CD8-positive, alpha-beta memory T cell (primary cell): ENCODE measurements at regions not wholly inside any gene's neighbourhood (a gene's known extent, or its start where the extent isn't known, plus 50 kb on each side); places are given as distances from the start of the nearest gene placed in this dataset.

Experiments used
- CTCF ChIA-PET: fragments of 350-600 bp; sonication (Branson Sonifier 250); formaldehyde crosslinking; loops from one replicate; lab custom pipeline; 2021; ENCODE audit warnings: antibody characterized with exemption; lab: Charles Lee
- POLR2A ChIA-PET: fragments of 350-600 bp; sonication (Branson Sonifier 250); formaldehyde crosslinking; loops from one replicate; lab custom pipeline; 2021; ENCODE audit warnings: antibody characterized with exemption; lab: Charles Lee
- DNase-seq, 5 donors: peaks; one replicate each; pipeline versions ENCODE4 v3.0.0 to v3.0.0-alpha.2; 2020 to 2022; ENCODE audit warnings: mixed read lengths in 1 of 5
- H3K27ac ChIP-seq: one replicate; pipeline ENCODE4 v1.7.0; 2013; ENCODE audit warnings: low read depth, mild to moderate bottlenecking, low read length, moderate library complexity
- H3K27me3 ChIP-seq: 2 replicates; pipeline ENCODE4 v1.7.0; 2013; ENCODE audit warnings: low read length, mild to moderate bottlenecking; ENCODE audit not compliant: insufficient read depth, poor library complexity, severe bottlenecking
- H3K36me3 ChIP-seq: 2 replicates; pipeline ENCODE4 v1.7.0; 2013; ENCODE audit warnings: mild to moderate bottlenecking, low read length, moderate library complexity; ENCODE audit not compliant: insufficient read depth
- H3K4me1 ChIP-seq: 2 replicates; pipeline ENCODE4 v1.7.0; 2013; ENCODE audit warnings: mild to moderate bottlenecking, low read length, moderate library complexity; ENCODE audit not compliant: insufficient read depth
- H3K4me3 ChIP-seq: 2 replicates; pipeline ENCODE4 v1.7.0; 2013; ENCODE audit warnings: mild to moderate bottlenecking, low read length
- H3K9me3 ChIP-seq: 2 replicates; pipeline ENCODE4 v1.7.0; 2013; ENCODE audit warnings: mild to moderate bottlenecking, low read length
- H3K27ac Mint-ChIP-seq, 8 donors: one replicate each; pipeline ENCODE4 v1.8.0; 2020 to 2021; ENCODE audit warnings: mixed read lengths in 8 of 8, mild to moderate bottlenecking in 6 of 8, inconsistent platforms in 3 of 8, moderate library complexity in 3 of 8
- H3K27me3 Mint-ChIP-seq, 2 donors: one replicate each; pipeline ENCODE4 v1.8.0; 2020 to 2021; ENCODE audit warnings: mixed read lengths in 2 of 2, mild to moderate bottlenecking in 1 of 2, moderate library complexity in 1 of 2
- H3K36me3 Mint-ChIP-seq, 3 donors: one replicate each; pipeline ENCODE4 v1.8.0; 2020 to 2021; ENCODE audit warnings: mixed read lengths in 3 of 3, inconsistent platforms in 1 of 3, mild to moderate bottlenecking in 1 of 3
- H3K4me1 Mint-ChIP-seq, 3 donors: one replicate each; pipeline ENCODE4 v1.8.0; 2020 to 2021; ENCODE audit warnings: mixed read lengths in 3 of 3, inconsistent platforms in 1 of 3, mild to moderate bottlenecking in 1 of 3
- H3K4me3 Mint-ChIP-seq, 7 donors: one replicate each; pipeline ENCODE4 v1.8.0; 2020 to 2021; ENCODE audit warnings: mixed read lengths in 7 of 7, mild to moderate bottlenecking in 6 of 7, moderate library complexity in 4 of 7, inconsistent platforms in 2 of 7
- H3K9me3 Mint-ChIP-seq, 5 donors: one replicate each; pipeline ENCODE4 v1.8.0; 2020 to 2022; ENCODE audit warnings: mixed read lengths in 5 of 5, mild to moderate bottlenecking in 3 of 5, moderate library complexity in 2 of 5, inconsistent platforms in 1 of 5

GRCh38 chr14:54291491-54292191 lies 105.2 kb upstream of the CDKN3 start:
- Mint-ChIP-seq H3K27ac (no peak overlapping the region), H3K36me3 (no peaks in the 10 kb centered on the region), H3K9me3 (no peaks in the 10 kb centered on the region), H3K27me3 (peaks cover 7 to 24% of the 10 kb centered on the region in 2 donors), H3K4me3 (no peak overlapping the region), H3K4me1 (no peaks in the 10 kb centered on the region)
- Histone ChIP-seq H3K36me3 (no peaks in the 10 kb centered on the region), H3K9me3 (no peaks in the 10 kb centered on the region), H3K27ac (no peak overlapping the region), H3K27me3 (no peaks in the 10 kb centered on the region), H3K4me1 (no peaks in the 10 kb centered on the region), H3K4me3 (no peak overlapping the region)
- POLR2A ChIA-PET: no interaction called here
- CTCF ChIA-PET: interaction anchor here (1.6 kb wide), 1 partner anchor 8 kb away, joined by 3 read pairs; no protein-coding TSS in a partner anchor
- no peak for DNase-seq

DNA sequence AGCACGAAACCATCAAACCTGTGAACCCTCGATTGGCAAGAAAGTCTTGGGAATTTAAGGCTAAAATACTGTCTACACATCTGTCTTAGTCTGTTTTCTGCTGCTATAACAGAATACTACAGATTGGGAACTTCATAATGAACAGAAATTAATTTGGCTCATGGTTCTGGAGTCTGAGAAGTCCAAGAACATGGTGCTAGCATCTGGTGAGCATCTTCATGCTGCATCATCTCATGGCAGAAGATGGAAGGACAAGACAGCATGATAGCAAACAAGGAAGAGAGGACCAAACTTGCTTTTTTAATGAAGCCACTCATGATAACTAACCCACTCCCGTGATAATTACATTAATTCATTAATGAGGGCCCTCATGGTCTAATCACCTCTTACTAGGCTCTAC lies 102.0 kb upstream of the CDKN3 start:
- no peaks in the 10 kb centered on the region for H3K9me3 Mint-ChIP-seq
- H3K27ac Mint-ChIP-seq: no peak overlapping the region
- H3K4me3 Mint-ChIP-seq: no peak overlapping the region
- H3K27me3 ChIP-seq: no peaks in the 10 kb centered on the region
- H3K4me3 ChIP-seq: no peak overlapping the region
- H3K4me1 ChIP-seq: no peaks in the 10 kb centered on the region
- H3K4me1 Mint-ChIP-seq: no peaks in the 10 kb centered on the region
- no peak overlapping the region for H3K27ac ChIP-seq
- POLR2A ChIA-PET: no interaction called here
- no peaks in the 10 kb centered on the region for H3K36me3 Mint-ChIP-seq
- peaks cover 11 to 36% of the 10 kb centered on the region in 2 donors for H3K27me3 Mint-ChIP-seq
- DNase-seq: no peak
- no peaks in the 10 kb centered on the region for H3K9me3 ChIP-seq
- CTCF ChIA-PET: no interaction called here
- H3K36me3 ChIP-seq: no peaks in the 10 kb centered on the region

DNA sequence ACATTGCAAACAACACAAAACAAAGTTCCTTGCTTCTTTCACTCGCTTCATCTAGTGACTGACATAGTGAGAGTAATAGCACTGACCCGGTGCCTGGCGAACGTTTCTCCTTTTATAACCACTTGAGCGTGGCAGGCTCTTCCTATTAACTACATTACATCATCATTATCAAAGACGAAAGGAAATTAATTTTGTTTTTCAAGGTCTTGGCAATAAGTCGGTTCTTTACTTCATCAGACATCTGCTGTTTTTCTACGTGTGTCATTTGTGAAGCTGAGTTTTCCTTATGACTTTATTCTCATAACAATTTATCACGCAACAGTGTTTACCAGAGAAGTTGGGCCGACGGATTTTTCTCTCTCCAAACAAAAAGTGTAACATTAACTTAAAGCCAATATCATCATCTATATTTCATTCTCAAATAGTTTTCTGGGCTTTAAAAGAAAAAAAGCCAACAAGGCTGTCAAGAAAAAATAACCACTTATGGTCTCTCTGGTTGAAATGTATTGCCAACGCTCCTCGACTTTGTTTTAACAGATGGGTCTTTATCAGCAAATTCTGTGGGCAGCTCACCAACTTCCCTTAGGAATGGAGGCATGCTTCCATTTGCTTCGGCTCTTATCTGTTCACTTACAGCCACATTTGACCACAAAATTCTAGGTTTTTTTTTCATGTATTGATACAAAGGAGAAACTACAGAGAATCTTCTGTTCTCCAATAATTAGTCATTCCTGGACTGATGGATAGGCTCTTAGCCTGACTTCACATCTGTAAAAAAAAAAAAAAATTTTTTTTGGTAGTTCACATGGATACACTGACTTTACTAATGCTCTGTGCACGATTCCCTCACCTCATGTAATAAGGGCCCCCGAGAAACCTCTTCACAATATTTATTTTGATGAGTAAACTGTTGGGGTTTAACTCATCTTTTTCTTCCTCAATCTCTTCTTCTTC lies 97.1 kb upstream of the CDKN3 start:
- ChIA-PET CTCF (no interaction called here), POLR2A (no interaction called here)
- H3K27ac ChIP-seq: no peak overlapping the region
- H3K9me3 ChIP-seq: no peaks in the 10 kb centered on the region
- Mint-ChIP-seq H3K9me3 (no peaks in the 10 kb centered on the region), H3K27ac (no peak overlapping the region), H3K4me1 (no peaks in the 10 kb centered on the region), H3K36me3 (no peaks in the 10 kb centered on the region), H3K4me3 (no peak overlapping the region), H3K27me3 (peaks cover 12 to 36% of the 10 kb centered on the region in 2 donors)
- H3K4me1 ChIP-seq: no peaks in the 10 kb centered on the region
- no peaks in the 10 kb centered on the region for H3K36me3 ChIP-seq
- H3K4me3 ChIP-seq: no peak overlapping the region
- no peak for DNase-seq
- H3K27me3 ChIP-seq: no peaks in the 10 kb centered on the region

GRCh38 chr14:54300881-54301280 lies 95.9 kb upstream of the CDKN3 start:
- H3K4me3 Mint-ChIP-seq: no peak overlapping the region
- no peak for DNase-seq
- H3K9me3 ChIP-seq: no peaks in the 10 kb centered on the region
- no peak overlapping the region for H3K4me3 ChIP-seq
- H3K27me3 ChIP-seq: no peaks in the 10 kb centered on the region
- no peaks in the 10 kb centered on the region for H3K36me3 Mint-ChIP-seq
- no peaks in the 10 kb centered on the region for H3K36me3 ChIP-seq
- no peak overlapping the region for H3K27ac ChIP-seq
- no peak overlapping the region for H3K27ac Mint-ChIP-seq
- ChIA-PET CTCF (no interaction called here), POLR2A (no interaction called here)
- no peaks in the 10 kb centered on the region for H3K4me1 ChIP-seq
- H3K4me1 Mint-ChIP-seq: no peaks in the 10 kb centered on the region
- peaks cover 8 to 36% of the 10 kb centered on the region in 2 donors for H3K27me3 Mint-ChIP-seq
- no peaks in the 10 kb centered on the region for H3K9me3 Mint-ChIP-seq

DNA sequence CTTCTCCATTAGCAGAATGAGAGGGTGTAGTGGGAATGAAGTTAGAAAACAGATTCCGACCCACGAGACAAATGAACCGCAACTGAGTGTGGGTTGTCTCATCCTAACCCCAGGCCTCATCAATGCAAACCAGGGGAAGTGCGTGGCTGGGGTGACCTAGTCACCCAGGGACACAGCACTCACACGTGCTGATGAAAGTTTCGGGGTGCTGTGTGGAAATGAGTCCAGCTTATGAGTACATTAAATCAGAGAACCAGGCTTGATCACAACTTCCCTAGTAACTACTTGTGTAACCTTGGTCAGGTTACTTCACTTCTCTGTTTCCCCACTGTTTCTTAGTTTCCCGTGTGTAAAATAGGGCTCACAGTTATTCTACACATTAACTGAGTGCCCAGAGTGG lies 95.4 kb upstream of the CDKN3 start:
- Mint-ChIP-seq H3K9me3 (no peaks in the 10 kb centered on the region), H3K4me3 (no peak overlapping the region), H3K27ac (no peak overlapping the region), H3K27me3 (peaks cover 8 to 35% of the 10 kb centered on the region in 2 donors), H3K36me3 (no peaks in the 10 kb centered on the region), H3K4me1 (no peaks in the 10 kb centered on the region)
- no peaks in the 10 kb centered on the region for H3K9me3 ChIP-seq
- no peak overlapping the region for H3K27ac ChIP-seq
- no peak for DNase-seq
- no peak overlapping the region for H3K4me3 ChIP-seq
- POLR2A ChIA-PET: no interaction called here
- no peaks in the 10 kb centered on the region for H3K4me1 ChIP-seq
- no peaks in the 10 kb centered on the region for H3K27me3 ChIP-seq
- H3K36me3 ChIP-seq: no peaks in the 10 kb centered on the region
- CTCF ChIA-PET: no interaction called here

DNA sequence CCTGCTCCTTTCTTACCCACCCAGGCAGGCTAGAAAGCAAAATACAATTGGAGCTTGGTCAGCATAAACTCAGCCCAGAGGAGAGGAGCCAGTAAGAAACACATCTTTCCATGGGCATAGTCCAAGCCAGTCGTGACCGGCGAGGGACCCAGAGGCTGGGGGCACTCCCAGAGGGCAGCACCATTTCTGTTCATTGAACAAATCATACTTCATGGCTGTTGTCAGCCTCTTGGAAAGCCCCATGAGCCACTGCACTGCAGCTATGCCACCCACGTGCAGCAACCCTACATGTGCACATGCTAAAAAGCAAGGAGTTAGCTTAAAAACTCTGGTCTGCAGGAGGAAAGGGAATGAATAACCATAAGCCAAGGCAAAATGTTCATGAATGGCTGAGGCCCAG lies 90.0 kb upstream of the CDKN3 start:
- Histone ChIP-seq H3K36me3 (no peaks in the 10 kb centered on the region), H3K4me3 (no peak overlapping the region), H3K9me3 (no peaks in the 10 kb centered on the region), H3K4me1 (no peaks in the 10 kb centered on the region), H3K27ac (no peak overlapping the region), H3K27me3 (no peaks in the 10 kb centered on the region)
- ChIA-PET POLR2A (no interaction called here), CTCF (no interaction called here)
- no peak overlapping the region for H3K27ac Mint-ChIP-seq
- H3K4me1 Mint-ChIP-seq: no peaks in the 10 kb centered on the region
- DNase-seq: no peak
- no peaks in the 10 kb centered on the region for H3K9me3 Mint-ChIP-seq
- no peak overlapping the region for H3K4me3 Mint-ChIP-seq
- peaks cover 1 to 12% of the 10 kb centered on the region in 2 donors for H3K27me3 Mint-ChIP-seq
- H3K36me3 Mint-ChIP-seq: no peaks in the 10 kb centered on the region

DNA sequence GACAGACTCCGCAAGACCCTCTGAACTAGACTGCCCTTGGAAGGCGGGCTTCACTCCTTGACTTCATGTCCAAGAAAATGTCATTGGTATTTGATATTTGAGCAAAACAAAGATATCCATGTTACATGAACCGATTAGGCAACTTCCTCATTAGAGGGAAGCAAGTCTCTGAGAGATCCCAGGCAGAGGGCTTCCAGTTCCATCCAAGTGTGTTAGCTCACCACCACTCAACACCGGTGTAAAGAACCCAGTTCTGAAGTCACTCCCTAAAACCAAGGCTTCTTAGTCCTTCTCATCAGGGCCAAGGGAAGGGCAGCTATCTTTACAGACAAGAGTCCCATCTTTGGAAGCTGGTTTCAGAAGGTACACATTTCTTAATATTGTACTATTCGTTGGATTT lies 87.2 kb upstream of the CDKN3 start:
- no peaks in the 10 kb centered on the region for H3K36me3 ChIP-seq
- H3K36me3 Mint-ChIP-seq: no peaks in the 10 kb centered on the region
- no peaks in the 10 kb centered on the region for H3K27me3 ChIP-seq
- H3K9me3 ChIP-seq: no peaks in the 10 kb centered on the region
- H3K9me3 Mint-ChIP-seq: no peaks in the 10 kb centered on the region
- H3K4me1 Mint-ChIP-seq: no peaks in the 10 kb centered on the region
- H3K4me3 ChIP-seq: no peak overlapping the region
- no peaks in the 10 kb centered on the region for H3K4me1 ChIP-seq
- POLR2A ChIA-PET: no interaction called here
- CTCF ChIA-PET: no interaction called here
- no peak overlapping the region for H3K27ac ChIP-seq
- no peak for DNase-seq
- peaks cover 2 to 16% of the 10 kb centered on the region in 2 donors for H3K27me3 Mint-ChIP-seq
- H3K27ac Mint-ChIP-seq: no peak overlapping the region
- H3K4me3 Mint-ChIP-seq: no peak overlapping the region

- no peaks in the 10 kb centered on the region for H3K4me1 Mint-ChIP-seq
- no peaks in the 10 kb centered on the region for H3K9me3 Mint-ChIP-seq
- H3K27ac Mint-ChIP-seq: no peak overlapping the region
- no peak for DNase-seq
- H3K36me3 Mint-ChIP-seq: no peaks in the 10 kb centered on the region
- peaks cover 3 to 19% of the 10 kb centered on the region in 2 donors for H3K27me3 Mint-ChIP-seq
- no peak overlapping the region for H3K4me3 Mint-ChIP-seq
- Histone ChIP-seq H3K9me3 (no peaks in the 10 kb centered on the region), H3K36me3 (no peaks in the 10 kb centered on the region), H3K4me1 (no peaks in the 10 kb centered on the region), H3K27me3 (no peaks in the 10 kb centered on the region), H3K4me3 (no peak overlapping the region), H3K27ac (no peak overlapping the region)
- CTCF ChIA-PET: no interaction called here
- POLR2A ChIA-PET: no interaction called here
Observed at GRCh38 chr14:54310151-54310850, 86.5 kb upstream of the CDKN3 start.
